Lung microvascular endothelial cell (primary cell): ENCODE measurements at regions not wholly inside any gene's neighbourhood (a gene's known extent, or its start where the extent isn't known, plus 50 kb on each side); places are given as distances from the start of the nearest gene placed in this dataset.

ENCODE experiments used
- DNase-seq, 2 donors: peaks; one replicate each; pipeline versions ENCODE4 v3.0.0 to v3.0.0-alpha.2; 2010; ENCODE audit warnings: low read depth in 2 of 2

- no peak for DNase-seq
These were observed 349.4 kb upstream of the POU3F3 start for GRCh38 chr2:104504331-104505073.

GRCh38 chr2:104518256-104518655, 335.7 kb upstream of the POU3F3 start:
- no peak for DNase-seq

DNA sequence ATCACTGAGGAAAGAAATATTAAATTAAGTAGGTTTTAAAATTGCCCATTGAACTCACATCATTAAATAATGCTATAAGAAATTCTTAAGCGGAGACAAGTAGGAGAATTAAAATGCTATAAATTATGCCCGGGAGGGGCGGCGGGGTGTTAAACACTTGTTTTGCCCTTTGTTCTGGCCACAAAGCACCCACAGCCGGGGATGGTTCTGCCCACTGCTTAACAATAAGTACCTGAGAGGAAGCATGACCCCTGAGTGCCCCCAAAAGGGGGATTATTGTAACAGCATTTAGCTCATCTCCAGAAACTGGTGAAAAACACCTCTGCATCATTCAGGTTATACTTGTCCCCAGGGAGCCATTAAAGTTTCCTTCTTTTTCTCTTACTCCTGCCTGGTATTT, 332.7 kb upstream of the POU3F3 start:
- no peak for DNase-seq

DNA sequence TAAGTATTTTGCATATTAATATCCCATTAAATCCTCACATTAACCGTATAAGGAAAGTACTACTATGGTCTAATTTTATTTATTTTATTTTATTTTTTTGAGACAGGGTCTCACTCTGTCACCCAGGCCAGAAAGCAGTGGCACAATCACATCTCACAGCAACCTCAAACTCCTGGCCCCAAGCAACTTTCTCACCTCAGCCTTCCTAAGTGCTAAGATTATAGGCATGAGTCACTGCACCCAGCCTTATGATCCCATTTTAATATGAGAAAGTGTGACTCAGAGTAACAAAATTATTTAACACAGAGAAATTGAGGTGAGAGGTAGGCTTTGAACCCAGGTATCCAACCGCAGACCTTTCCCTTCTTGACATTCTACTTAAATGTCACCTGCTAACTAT, 330.0 kb upstream of the POU3F3 start:
- no peak for DNase-seq

- DNase-seq = no peak
These were observed 325.8 kb upstream of the POU3F3 start for GRCh38 chr2:104528101-104528500.

DNA sequence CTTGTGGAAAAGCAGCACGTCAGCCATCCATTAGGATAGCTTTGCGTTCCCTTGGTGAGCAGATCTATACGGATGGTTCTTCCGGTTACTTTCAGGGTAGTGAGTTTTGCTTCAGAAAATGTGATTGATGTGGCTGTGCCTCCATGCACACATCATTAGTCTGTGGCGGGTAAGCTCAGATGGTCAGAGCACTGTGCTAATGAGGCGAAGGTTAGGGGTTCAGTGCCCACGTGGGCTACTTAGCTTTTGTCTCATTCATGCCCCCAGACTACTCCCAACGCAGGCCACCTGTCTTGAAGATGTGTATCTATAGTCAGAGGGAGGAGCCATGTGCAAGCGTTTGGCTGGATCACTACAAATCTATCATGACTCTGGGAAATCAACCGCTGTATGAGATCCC, 322.8 kb upstream of the POU3F3 start:
- DNase-seq = no peak

DNA sequence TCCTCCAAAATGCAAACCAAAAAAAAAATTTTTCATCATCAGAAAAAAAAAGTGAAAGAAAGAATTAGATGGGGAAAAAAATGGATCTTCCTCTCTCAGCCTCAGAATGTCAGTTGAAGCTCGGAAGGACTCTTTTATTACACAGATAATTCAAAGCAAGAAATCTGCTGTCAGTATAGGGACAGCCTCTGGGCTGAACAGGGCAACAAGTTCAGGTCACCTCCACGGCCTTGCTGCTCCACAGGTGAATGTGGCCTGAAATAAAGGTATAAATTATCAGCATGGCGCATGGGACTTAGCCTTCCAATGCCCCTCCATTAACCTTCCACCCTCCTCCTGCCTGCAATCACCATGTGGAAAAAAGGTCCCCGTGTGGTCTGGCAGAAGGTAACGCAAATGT, 316.8 kb upstream of the POU3F3 start:
- no peak for DNase-seq

GRCh38 chr2:104538077-104538476, 315.8 kb upstream of the POU3F3 start:
- no peak for DNase-seq

DNA sequence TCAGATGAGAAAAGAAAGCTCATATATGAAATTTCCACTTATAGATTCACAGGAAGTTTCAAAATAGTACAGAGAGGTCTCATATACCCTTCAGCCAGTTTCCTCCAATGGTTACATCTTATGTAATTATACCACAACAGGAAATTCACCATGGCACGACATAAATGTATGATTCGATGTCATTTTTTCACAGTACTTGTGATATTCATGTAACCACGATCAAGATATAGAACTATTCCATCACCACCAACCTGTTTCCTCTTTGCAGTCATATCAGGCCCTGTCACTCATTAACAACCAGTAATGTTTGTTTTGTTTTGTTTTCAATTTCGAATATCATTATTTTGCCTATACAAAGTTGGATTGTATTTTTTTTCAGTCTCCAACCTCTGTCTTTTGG, 314.3 kb upstream of the POU3F3 start:
- DNase-seq = no peak

DNA sequence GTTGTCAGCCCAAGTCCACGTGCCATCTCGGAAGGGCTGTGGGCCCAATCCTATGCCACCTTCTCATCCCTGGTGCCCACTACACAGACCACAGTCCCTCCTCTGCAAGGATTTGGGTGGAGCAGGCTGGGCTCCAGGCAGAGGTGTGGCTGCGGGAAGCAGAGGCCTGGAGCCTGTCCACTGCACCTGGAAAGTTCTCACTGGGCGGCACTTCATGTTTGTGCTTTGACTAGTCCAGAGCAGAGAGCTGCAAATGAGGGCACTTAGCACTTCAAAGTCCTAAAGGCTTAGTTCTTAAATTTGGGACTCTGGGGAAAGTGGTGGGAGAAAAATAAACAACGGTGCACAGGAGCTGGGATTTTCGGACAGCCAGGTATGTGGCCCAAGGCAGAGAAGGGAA, 308.9 kb upstream of the POU3F3 start:
- DNase-seq = no peak

DNA sequence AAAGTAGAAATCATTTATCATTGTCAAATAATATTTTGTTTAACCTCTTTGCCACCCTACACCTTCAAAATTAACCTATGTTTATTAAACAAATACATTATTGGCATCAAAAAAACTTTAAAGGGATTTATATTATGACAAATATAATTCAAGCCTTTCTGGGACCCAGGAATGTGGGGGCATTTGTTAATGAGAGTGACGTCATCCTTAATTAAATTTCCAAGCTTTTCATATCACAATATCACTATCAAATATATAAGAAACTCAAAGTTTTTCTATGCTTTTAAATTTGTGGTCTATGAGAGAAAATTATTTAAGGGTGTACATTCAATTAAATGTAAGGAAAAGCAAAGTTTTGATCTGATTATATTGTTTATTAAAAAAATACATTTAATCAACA, 307.4 kb upstream of the POU3F3 start:
- no peak for DNase-seq

DNA sequence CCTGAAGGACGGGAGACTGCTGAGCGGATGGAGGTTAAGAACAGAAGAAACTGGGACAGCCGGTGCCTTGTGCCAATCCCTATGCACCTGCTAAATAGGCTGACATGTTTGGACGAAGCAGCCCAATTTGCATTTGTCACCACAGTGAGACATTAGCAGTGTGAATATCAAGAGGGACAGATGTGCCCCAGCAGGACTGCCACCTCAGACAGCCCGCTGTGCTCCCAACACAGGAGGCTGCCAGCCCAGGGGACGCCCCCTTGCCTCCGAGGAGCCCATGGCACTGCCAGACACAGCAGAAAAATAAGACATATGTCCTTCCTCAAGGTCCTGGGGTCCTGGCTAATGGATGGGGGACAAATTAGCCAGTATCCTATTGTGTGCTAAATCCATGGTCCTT, 306.7 kb upstream of the POU3F3 start:
- DNase-seq = no peak

- no peak for DNase-seq
These were observed 292.7 kb upstream of the POU3F3 start for GRCh38 chr2:104561251-104561650.

GRCh38 chr2:104562537-104562936, 291.4 kb upstream of the POU3F3 start:
- DNase-seq = no peak

DNA sequence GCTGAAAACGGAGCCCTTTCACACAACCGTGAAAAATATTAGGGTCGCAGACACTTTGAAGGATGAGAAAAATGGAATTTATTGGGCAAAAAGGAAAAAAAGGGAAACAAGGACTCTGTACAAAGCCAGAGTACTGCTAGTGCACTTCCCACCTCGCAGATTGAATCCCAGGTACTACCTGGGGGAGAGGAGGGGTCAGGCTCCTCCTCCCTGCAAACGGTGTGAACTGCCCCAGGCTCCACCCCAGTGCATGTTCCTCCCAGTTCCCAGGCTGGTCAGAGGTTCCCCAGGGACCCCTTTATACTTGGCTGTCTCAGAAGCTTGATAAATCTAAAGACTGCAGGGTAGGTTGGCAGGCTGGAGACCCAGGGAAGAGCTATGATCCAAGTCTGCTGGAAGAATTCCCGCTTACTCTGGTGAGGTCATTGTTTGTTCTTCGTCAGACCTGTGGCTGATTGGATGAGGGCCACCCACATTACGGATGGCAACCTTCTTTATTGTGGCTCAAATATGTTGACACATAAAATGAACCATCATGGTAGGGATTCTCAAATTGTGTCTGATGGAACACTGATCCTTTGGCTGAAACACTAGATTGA, 290.4 kb upstream of the POU3F3 start:
- no peak for DNase-seq

GRCh38 chr2:104568247-104568646, 285.7 kb upstream of the POU3F3 start:
- DNase-seq = no peak

- DNase-seq = no peak
These were observed 283.7 kb upstream of the POU3F3 start for GRCh38 chr2:104570259-104570658.

- DNase-seq = no peak
These were observed 281.1 kb upstream of the POU3F3 start for GRCh38 chr2:104572834-104573233.

DNA sequence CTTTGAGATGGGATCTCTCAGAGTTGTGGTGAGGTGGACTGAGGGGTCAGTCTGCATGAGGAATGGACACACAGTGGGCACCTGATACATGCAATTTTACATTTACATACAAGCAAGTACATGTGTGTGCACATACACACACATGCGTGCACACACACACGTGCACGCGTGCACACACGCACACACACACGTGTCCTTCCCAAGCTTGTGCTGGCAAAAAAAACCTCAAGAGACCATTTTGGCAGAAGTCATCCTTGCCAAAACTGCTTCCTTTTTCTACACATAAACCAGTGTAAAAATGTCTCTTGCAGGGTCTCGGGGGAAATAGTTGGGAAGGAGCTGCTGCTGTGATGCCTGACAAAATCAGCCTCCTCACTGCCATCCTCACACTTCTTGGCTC, 279.5 kb upstream of the POU3F3 start:
- no peak for DNase-seq

GRCh38 chr2:104577143-104577542, 276.8 kb upstream of the POU3F3 start:
- DNase-seq = no peak

DNA sequence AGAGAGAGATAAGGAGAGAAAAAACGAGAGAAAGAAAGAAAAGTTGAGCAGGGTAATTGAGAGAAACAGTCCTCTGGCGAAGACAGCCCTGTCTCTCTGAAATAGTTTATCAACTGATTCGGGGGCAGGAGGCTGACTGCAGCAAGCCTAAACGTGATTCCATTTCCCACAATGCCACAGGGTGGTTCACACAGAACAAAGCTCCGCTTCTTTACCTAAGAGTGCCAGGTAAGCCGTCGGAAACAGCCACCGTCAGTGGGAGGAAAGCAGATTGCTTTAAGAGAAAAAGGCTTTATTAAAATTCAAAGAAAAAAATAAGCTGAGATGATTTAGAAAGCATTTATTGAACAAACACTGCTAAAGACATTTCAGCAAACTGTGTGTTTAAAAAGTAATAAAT, 271.4 kb upstream of the POU3F3 start:
- DNase-seq = no peak

- no peak for DNase-seq
These were observed 270.1 kb upstream of the POU3F3 start for GRCh38 chr2:104583811-104584210.

DNA sequence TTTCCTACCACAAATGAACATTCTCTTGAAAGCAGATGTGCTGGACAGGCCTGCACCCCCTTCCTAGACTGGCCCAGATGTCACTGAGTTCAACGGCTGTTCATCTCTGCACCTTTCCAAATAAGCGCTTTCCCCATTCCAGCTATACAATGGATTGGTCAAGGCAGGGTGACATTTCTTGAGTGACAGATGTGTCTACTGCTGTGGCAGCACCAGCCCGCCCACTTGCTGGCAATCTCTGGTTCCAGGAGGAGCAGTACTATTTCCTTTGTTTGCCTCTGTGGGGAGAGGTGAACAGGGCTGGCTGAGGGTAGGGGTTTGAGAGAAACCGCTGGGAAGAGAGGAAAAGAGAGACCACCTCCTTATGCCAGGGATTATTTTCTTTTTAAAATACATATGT, 269.5 kb upstream of the POU3F3 start:
- no peak for DNase-seq

DNA sequence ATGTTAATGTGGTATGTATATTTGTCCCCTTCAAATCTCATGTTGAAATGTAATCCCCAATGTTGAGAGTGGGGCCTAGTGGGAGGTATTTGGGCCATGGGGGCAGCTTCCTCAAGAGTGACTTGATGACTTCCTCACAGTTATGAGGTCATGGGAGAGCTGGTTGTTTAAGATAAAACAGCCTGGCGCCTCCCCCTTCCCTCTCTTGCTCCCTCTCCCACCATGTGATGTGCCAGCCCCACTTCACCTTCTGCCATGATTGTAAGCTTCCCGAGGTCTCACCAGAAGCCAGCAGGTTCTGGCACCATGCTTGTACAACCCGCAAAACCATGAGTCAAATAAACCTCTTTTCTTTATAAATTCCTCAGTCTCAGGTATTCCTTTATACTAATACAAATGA, 258.3 kb upstream of the POU3F3 start:
- DNase-seq = no peak
